IMR-90 (cell line): ENCODE measurements at regions not wholly inside any gene's neighbourhood (a gene's known extent, or its start where the extent isn't known, plus 50 kb on each side); places are given as distances from the start of the nearest gene placed in this dataset.

Source experiments
- ATAC-seq: fragments of 200-7000 bp; cut with Tn5 transposase; 2 replicates; pipeline ENCODE4 v1.9.1; 2020; ENCODE audit warnings: low read depth, mild to moderate bottlenecking, moderate library complexity
- BruUV-seq: library from RNA; stranded (reverse); fragments of 400-500 nt; replicated peaks from 2 replicates; lab custom pipeline; 2021; lab: Mats Ljungman, UMichigan
- CTCF ChIA-PET: fragments of 300-600 bp; formaldehyde crosslinking; extraction: SDS; loops from one replicate; lab custom pipeline; 2021; ENCODE audit warnings: antibody characterized with exemption; lab: Yijun Ruan, JAX
- POLR2A ChIA-PET: fragments of 300-600 bp; sonication (Branson Sonifier 250); formaldehyde crosslinking; loops from one replicate; lab custom pipeline; 2022; ENCODE audit warnings: antibody characterized with exemption; ENCODE audit not compliant: unreplicated experiment; lab: Charles Lee
- DNase-seq: peaks from one replicate; pipeline ENCODE4 v3.0.0; 2013
- H2AFZ ChIP-seq: replicated peaks from 2 replicates; pipeline ENCODE3; 2013; ENCODE audit warnings: low read length, mild to moderate bottlenecking; ENCODE audit not compliant: poor library complexity
- H2AK5ac ChIP-seq: 2 replicates; pipeline ENCODE4 v1.6.1; 2013; ENCODE audit warnings: low read depth, low read length, inconsistent platforms
- H2AK9ac ChIP-seq: replicated peaks from 2 replicates; pipeline ENCODE3; 2013; ENCODE audit warnings: mild to moderate bottlenecking, low read depth, low read length, moderate library complexity; ENCODE audit not compliant: poor library complexity
- H2BK120ac ChIP-seq: 2 replicates; pipeline ENCODE4 v1.6.1; 2013; ENCODE audit warnings: low read depth, low read length, inconsistent platforms
- H2BK15ac ChIP-seq: 3 replicates; pipeline ENCODE4 v1.6.1; 2013; ENCODE audit warnings: low read depth, low read length, inconsistent platforms
- H2BK20ac ChIP-seq: 2 replicates; pipeline ENCODE4 v1.6.1; 2013; ENCODE audit warnings: low read depth, mild to moderate bottlenecking, inconsistent platforms, low read length, moderate library complexity
- H2BK5ac ChIP-seq: 2 replicates; pipeline ENCODE4 v1.6.1; 2013; ENCODE audit warnings: mild to moderate bottlenecking, low read depth, low read length, inconsistent platforms; ENCODE audit not compliant: poor library complexity, severe bottlenecking
- H3K14ac ChIP-seq: replicated peaks from 2 replicates; pipeline ENCODE4 v1.6.1; 2013; ENCODE audit warnings: low read depth, low read length, inconsistent platforms
- H3K18ac ChIP-seq: 2 replicates; pipeline ENCODE4 v1.6.1; 2013; ENCODE audit warnings: low read depth, low read length, control low read depth
- H3K23ac ChIP-seq: 2 replicates; pipeline ENCODE4 v1.6.1; 2013; ENCODE audit warnings: low read depth, low read length, inconsistent platforms
- H3K27ac ChIP-seq: 2 replicates; pipeline ENCODE4 v1.5.1; 2013; ENCODE audit warnings: mild to moderate bottlenecking, control low read depth, low read length; ENCODE audit not compliant: insufficient read depth
- H3K27me3 ChIP-seq: 2 replicates; pipeline ENCODE4 v1.6.1; 2013; ENCODE audit warnings: low read length; ENCODE audit not compliant: control insufficient read depth, insufficient read depth
- H3K36me3 ChIP-seq: 2 replicates; pipeline ENCODE4 v1.6.1; 2013; ENCODE audit warnings: low read length, mixed read lengths; ENCODE audit not compliant: control insufficient read depth, insufficient read depth
- H3K4ac ChIP-seq: 2 replicates; pipeline ENCODE4 v1.6.1; 2013; ENCODE audit warnings: low read depth, low read length, inconsistent platforms
- H3K4me1 ChIP-seq: 2 replicates; pipeline ENCODE4 v1.6.1; 2013; ENCODE audit warnings: low read length, mixed read lengths; ENCODE audit not compliant: control insufficient read depth, insufficient read depth
- H3K4me2 ChIP-seq: 2 replicates; pipeline ENCODE4 v1.6.1; 2013; ENCODE audit warnings: low read depth, mild to moderate bottlenecking, control low read depth, low read length, moderate library complexity
- H3K4me3 ChIP-seq: 2 replicates; pipeline ENCODE4 v1.5.1; 2013; ENCODE audit warnings: low read depth, mild to moderate bottlenecking, control low read depth, low read length, moderate library complexity; ENCODE audit not compliant: insufficient read depth
- H3K56ac ChIP-seq: 2 replicates; pipeline ENCODE4 v1.6.1; 2013; ENCODE audit warnings: low read length, inconsistent platforms; ENCODE audit not compliant: insufficient read depth; ENCODE audit errors: extremely low read depth
- H3K79me1 ChIP-seq, 2 experiments: 2 replicates each; pipeline ENCODE4 v1.6.1; 2013; ENCODE audit warnings: low read length in 2 of 2, inconsistent platforms in 1 of 2, low read depth in 1 of 2
- H3K9ac ChIP-seq: 2 replicates; pipeline ENCODE4 v1.6.1; 2013; ENCODE audit warnings: low read depth, low read length, control low read depth
- H3K9me1 ChIP-seq: 2 replicates; pipeline ENCODE4 v1.6.1; 2013; ENCODE audit warnings: low read length, inconsistent platforms; ENCODE audit not compliant: insufficient read depth
- H3K9me3 ChIP-seq: 2 replicates; pipeline ENCODE4 v1.6.1; 2013; ENCODE audit warnings: low read length; ENCODE audit not compliant: control insufficient read depth, insufficient read depth
- H4K20me1 ChIP-seq: 2 replicates; pipeline ENCODE4 v1.6.1; 2013; ENCODE audit warnings: low read length, inconsistent platforms; ENCODE audit not compliant: insufficient read depth
- H4K5ac ChIP-seq: 2 replicates; pipeline ENCODE4 v1.6.1; 2013; ENCODE audit warnings: mild to moderate bottlenecking, low read depth, low read length, control low read depth
- H4K8ac ChIP-seq, 2 experiments: 2 replicates each; pipeline ENCODE4 v1.6.1; 2013; ENCODE audit warnings: low read depth in 2 of 2, low read length in 2 of 2, control low read depth in 1 of 2, inconsistent platforms in 1 of 2
- H4K91ac ChIP-seq: 2 replicates; pipeline ENCODE4 v1.6.1; 2013; ENCODE audit warnings: low read depth, low read length, inconsistent platforms; ENCODE audit not compliant: insufficient read depth
- BHLHE40 ChIP-seq: fragments of 150-350 bp; IDR thresholded peaks from 2 replicates; pipeline ENCODE4 v1.6.1; 2016; ENCODE audit warnings: mild to moderate bottlenecking, low read depth, low read length
- CEBPB ChIP-seq: IDR thresholded peaks from 2 replicates; pipeline ENCODE4 v1.6.1; 2012; ENCODE audit warnings: low read depth, low read length, improper control_type of control experiment
- CHD1 ChIP-seq: IDR thresholded peaks from 2 replicates; pipeline ENCODE4 v1.6.1; 2012; ENCODE audit warnings: low read depth, low read length, improper control_type of control experiment
- ELK1 ChIP-seq: fragments of 150-350 bp; IDR thresholded peaks from 2 replicates; pipeline ENCODE4 v1.6.1; 2016; ENCODE audit warnings: low read depth, mild to moderate bottlenecking, low read length, moderate library complexity, borderline replicate concordance
- FOS ChIP-seq: fragments of 150-350 bp; IDR thresholded peaks from 2 replicates; pipeline ENCODE4 v1.6.1; 2016; ENCODE audit warnings: low read depth, low read length
- MXI1 ChIP-seq: IDR thresholded peaks from 2 replicates; pipeline ENCODE4 v1.6.1; 2012; ENCODE audit warnings: low read depth, mild to moderate bottlenecking, low read length, moderate library complexity, borderline replicate concordance
- POLR2A ChIP-seq: IDR thresholded peaks from 2 replicates; pipeline ENCODE4 v1.6.1; 2012; ENCODE audit warnings: mild to moderate bottlenecking, low read depth, low read length
- RCOR1 ChIP-seq: IDR thresholded peaks from 2 replicates; pipeline ENCODE4 v1.6.1; 2012; ENCODE audit warnings: mild to moderate bottlenecking, low read length, improper control_type of control experiment; ENCODE audit not compliant: insufficient replicate concordance
- RFX5 ChIP-seq: IDR thresholded peaks from 2 replicates; pipeline ENCODE4 v1.8.0; 2012; ENCODE audit warnings: low read depth, mild to moderate bottlenecking, low read length, moderate library complexity
- WGBS, 2 experiments: methylation state at CpG; one replicate each; pipeline versions ENCODE4 v1.1.5 to v1.1.7; 2013; ENCODE audit warnings: missing lambda C conversion rate in 2 of 2; ENCODE audit not compliant: insufficient read length in 1 of 2; ENCODE audit errors: extremely low coverage in 2 of 2; 5-methylcytosine and 5-hydroxymethylcytosine counted together
- dilution Hi-C: fragments of 300-500 bp; cut with HindIII; formaldehyde crosslinking; loops from one replicate; pipeline ENCODE4 v1.14.3; 2018; ENCODE audit warnings: low sequenced_read_pairs; ENCODE audit not compliant: unreplicated experiment
- in situ Hi-C: fragments of 300-500 bp; cut with MboI; formaldehyde crosslinking; loops from 3 replicates; pipeline ENCODE4 v1.14.3; 2019; ENCODE audit warnings: low sequenced_read_pairs, inconsistent platforms, mixed read lengths
- intact Hi-C: fragments of 100-400 bp; cut with micrococcal nuclease; formaldehyde crosslinking; loops from 2 replicates; pipeline ENCODE4 v1.10.0; 2022
- TF ChIP-seq, protein P1 (sequence below): fragments of 150-350 bp; IDR thresholded peaks from 2 replicates; pipeline ENCODE4 v1.6.1; 2017; ENCODE audit warnings: mild to moderate bottlenecking, antibody characterized with exemption, low read length, low read depth
- TF ChIP-seq, protein P2 (sequence below): conservative IDR thresholded peaks from 2 replicates; pipeline ENCODE4 v1.5.1; 2012; ENCODE audit warnings: mild to moderate bottlenecking, low read depth, low read length, improper control_type of control experiment

GRCh38 chr10:56003555-56003954 lies 357.5 kb downstream of the ZWINT start:
- Histone ChIP-seq H3K36me3 (no peaks in the 10 kb centered on the region), H3K18ac (no peak overlapping the region), H2AK5ac (no peak overlapping the region), H2BK5ac (no peak overlapping the region), H4K5ac (no peak overlapping the region), H3K9me3 (no peaks in the 10 kb centered on the region), H4K8ac (no peak overlapping the region), H2AK9ac (no peak overlapping the region), H3K27ac (no peak overlapping the region), H3K9me1 (no peaks in the 10 kb centered on the region), H3K27me3 (no peaks in the 10 kb centered on the region), H4K20me1 (no peaks in the 10 kb centered on the region), H3K4ac (no peak overlapping the region), H3K4me1 (no peaks in the 10 kb centered on the region), H2AFZ (no peak overlapping the region), H2BK20ac (no peak overlapping the region), H3K9ac (no peak overlapping the region), H3K79me1 (no peaks in the 10 kb centered on the region), H3K4me2 (no peak overlapping the region), H3K56ac (no peak overlapping the region), H3K4me3 (no peak overlapping the region), H3K23ac (no peak overlapping the region), H4K91ac (no peak overlapping the region), H2BK15ac (no peak overlapping the region), H2BK120ac (no peak overlapping the region), H3K14ac (no peak overlapping the region)
- TF ChIP-seq, protein P1, sequence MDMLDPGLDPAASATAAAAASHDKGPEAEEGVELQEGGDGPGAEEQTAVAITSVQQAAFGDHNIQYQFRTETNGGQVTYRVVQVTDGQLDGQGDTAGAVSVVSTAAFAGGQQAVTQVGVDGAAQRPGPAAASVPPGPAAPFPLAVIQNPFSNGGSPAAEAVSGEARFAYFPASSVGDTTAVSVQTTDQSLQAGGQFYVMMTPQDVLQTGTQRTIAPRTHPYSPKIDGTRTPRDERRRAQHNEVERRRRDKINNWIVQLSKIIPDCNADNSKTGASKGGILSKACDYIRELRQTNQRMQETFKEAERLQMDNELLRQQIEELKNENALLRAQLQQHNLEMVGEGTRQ = no peak
- no peak for TF ChIP-seq ELK1
- no peak for TF ChIP-seq BHLHE40
- TF ChIP-seq POLR2A = no peak
- TF ChIP-seq CHD1 = no peak
- TF ChIP-seq MXI1 = no peak
- no peak for TF ChIP-seq RFX5
- TF ChIP-seq, protein P2, sequence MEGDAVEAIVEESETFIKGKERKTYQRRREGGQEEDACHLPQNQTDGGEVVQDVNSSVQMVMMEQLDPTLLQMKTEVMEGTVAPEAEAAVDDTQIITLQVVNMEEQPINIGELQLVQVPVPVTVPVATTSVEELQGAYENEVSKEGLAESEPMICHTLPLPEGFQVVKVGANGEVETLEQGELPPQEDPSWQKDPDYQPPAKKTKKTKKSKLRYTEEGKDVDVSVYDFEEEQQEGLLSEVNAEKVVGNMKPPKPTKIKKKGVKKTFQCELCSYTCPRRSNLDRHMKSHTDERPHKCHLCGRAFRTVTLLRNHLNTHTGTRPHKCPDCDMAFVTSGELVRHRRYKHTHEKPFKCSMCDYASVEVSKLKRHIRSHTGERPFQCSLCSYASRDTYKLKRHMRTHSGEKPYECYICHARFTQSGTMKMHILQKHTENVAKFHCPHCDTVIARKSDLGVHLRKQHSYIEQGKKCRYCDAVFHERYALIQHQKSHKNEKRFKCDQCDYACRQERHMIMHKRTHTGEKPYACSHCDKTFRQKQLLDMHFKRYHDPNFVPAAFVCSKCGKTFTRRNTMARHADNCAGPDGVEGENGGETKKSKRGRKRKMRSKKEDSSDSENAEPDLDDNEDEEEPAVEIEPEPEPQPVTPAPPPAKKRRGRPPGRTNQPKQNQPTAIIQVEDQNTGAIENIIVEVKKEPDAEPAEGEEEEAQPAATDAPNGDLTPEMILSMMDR = no peak
- no peak for TF ChIP-seq FOS
- TF ChIP-seq CEBPB = no peak
- no peak for TF ChIP-seq RCOR1
- in situ Hi-C loops (no loop called here), dilution Hi-C loops (no loop called here), intact Hi-C loops (no loop called here)
- POLR2A ChIA-PET = no interaction called here
- DNase-seq = no peak
- no peak for ATAC-seq
- CTCF ChIA-PET = no interaction called here
- 100% methylated on average over 1 of the region's 2 CpGs; no CpG with 5 or more reads in 1 of the 2 experiments for WGBS, 2 experiments
- BruUV-seq = no TSS peak
